ENCODE measurements at regions not wholly inside any gene's neighbourhood (a gene's known extent, or its start where the extent isn't known, plus 50 kb on each side); places are given as distances from the start of the nearest gene placed in this dataset.

- ATAC-seq: no peak
- H3K27me3 ChIP-seq (ENCODE audit: control insufficient read depth in 2 of 2, insufficient read depth in 2 of 2, low read length in 2 of 2): peaks cover 8 to 89% of the 10 kb centered on the region in 2 experiments; a peak in 4 of 5 replicates
- no peaks in the 10 kb centered on the region for H3K9me3 ChIP-seq (replicated peaks; ENCODE audit: control insufficient read depth, insufficient read depth, low read depth, low read length)
- no peak overlapping the region for H3K27ac ChIP-seq (ENCODE audit: extremely low read depth, low read depth, low read length)
- in situ Hi-C loops (cut with MboI) (no loop called here), intact Hi-C loops (cut with micrococcal nuclease) (no loop called here)
- H2AFZ ChIP-seq (ENCODE audit: low read depth, low read length): no peak overlapping the region
- H3K9me1 ChIP-seq (ENCODE audit: control insufficient read depth, insufficient read depth, low read length): no peaks in the 10 kb centered on the region
- no peak for TF ChIP-seq ZNF134 (CRISPR knock-in tag; conservative IDR thresholded peaks at IDR 0.05)
- no peak for TF ChIP-seq PHF21A (IDR thresholded peaks at IDR 0.05; ENCODE audit: borderline replicate concordance, low read depth)
- TF ChIP-seq ZFP1 (CRISPR knock-in tag; IDR thresholded peaks at IDR 0.05): no peak
- TF ChIP-seq FOXO4 (CRISPR knock-in tag; IDR thresholded peaks at IDR 0.05): no peak
- TF ChIP-seq ZNF224 (CRISPR knock-in tag; IDR thresholded peaks at IDR 0.05): no peak
- TF ChIP-seq CBFB (CRISPR knock-in tag; IDR thresholded peaks at IDR 0.05): no peak
- no peak for TF ChIP-seq SMC3 (conservative IDR thresholded peaks at IDR 0.05; ENCODE audit: insufficient read depth, low read depth, low read length)
- no peak for TF ChIP-seq KLF6 (CRISPR knock-in tag; IDR thresholded peaks at IDR 0.05; ENCODE audit: borderline replicate concordance)
- no peak for TF ChIP-seq PURB (CRISPR knock-in tag; IDR thresholded peaks at IDR 0.05; ENCODE audit: low read depth)
- TF ChIP-seq SIX5 (IDR thresholded peaks at IDR 0.05; ENCODE audit: borderline replicate concordance in 1 of 2, insufficient read depth in 1 of 2, low read depth in 1 of 2, low read length in 2 of 2): no peak
- no peak for TF ChIP-seq TAF15 (IDR thresholded peaks at IDR 0.05; ENCODE audit: low read depth, low read length)
- TF ChIP-seq MITF (IDR thresholded peaks at IDR 0.05): no peak
- DNase-seq (ENCODE audit: extremely low read depth in 1 of 4, low spot score in 3 of 4): no peak
- BruUV-seq (replicated peaks): no TSS peak
- H3K4me3 ChIP-seq: no peak overlapping the region
- 0% methylated on average over 7 of the region's 8 CpGs for WGBS (ENCODE audit: insufficient coverage, low coverage, missing lambda C conversion rate)
- no peak overlapping the region for H3K9ac ChIP-seq (ENCODE audit: insufficient read depth in 1 of 2, low read depth in 2 of 2, low read length in 2 of 2)
- H3K79me2 ChIP-seq (ENCODE audit: control insufficient read depth, insufficient read depth, low read length): no peaks in the 10 kb centered on the region
- peaks cover 0 to 3% of the 10 kb centered on the region in 2 experiments; a peak in 1 of 5 replicates for H3K4me1 ChIP-seq (replicated peaks in 1 of 2; ENCODE audit: control insufficient read depth in 2 of 2, insufficient read depth in 2 of 2, low read length in 2 of 2)
- H3K4me2 ChIP-seq (ENCODE audit: insufficient read depth, low read length): no peak overlapping the region
- no peak for FAIRE-seq
- H3K36me3 ChIP-seq (ENCODE audit: control insufficient read depth, insufficient read depth, low read length): no peaks in the 10 kb centered on the region
- CTCF ChIA-PET (ENCODE audit: low intra/inter-chr PET ratio): no interaction called here
- peaks cover 23% of the 10 kb centered on the region for H4K20me1 ChIP-seq (replicated peaks; ENCODE audit: control insufficient read depth, insufficient read depth, low read length)
- POLR2A ChIA-PET: no interaction called here
These were observed 162.2 kb downstream of the OLFM1 start for GRCh38 chr9:135249711-135250110.

All from K562 (cell line).